ENCODE measurements at regions not wholly inside any gene's neighbourhood (a gene's known extent, or its start where the extent isn't known, plus 50 kb on each side); places are given as distances from the start of the nearest gene placed in this dataset.

DNA sequence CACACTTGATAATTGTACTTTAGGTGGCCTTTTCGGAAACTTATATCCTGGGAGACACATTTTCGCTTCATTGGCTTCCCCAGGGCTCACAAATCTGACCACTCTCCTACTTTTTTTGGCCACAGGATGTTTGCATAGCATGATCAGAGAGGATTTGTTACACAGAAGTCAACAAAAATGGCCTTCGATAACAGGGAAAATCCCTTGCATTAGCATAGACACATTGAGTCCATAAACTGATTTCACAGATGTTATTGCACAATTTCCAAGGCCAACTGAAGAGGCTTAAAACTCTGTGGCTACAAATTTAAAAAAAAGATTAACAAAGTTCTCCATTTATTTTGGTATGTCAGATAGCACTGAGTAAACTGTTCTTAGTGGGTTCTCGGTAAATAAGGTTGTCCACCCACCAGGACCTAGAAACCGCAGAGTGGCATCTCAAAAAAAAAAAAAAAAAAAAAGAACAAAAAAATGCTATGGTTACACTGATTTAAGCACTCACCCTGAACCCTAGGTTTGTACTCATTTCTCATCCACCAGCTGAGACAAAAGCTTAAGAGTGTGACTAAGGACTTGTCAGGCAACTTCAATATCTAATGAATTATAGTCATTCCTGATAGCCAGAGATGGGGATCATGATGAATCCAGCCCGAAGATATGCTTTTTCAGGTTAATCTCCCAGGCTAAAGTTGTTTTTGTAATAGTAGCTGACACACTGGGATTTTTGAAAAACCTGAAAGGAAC lies 188.9 kb upstream of the SYNPR start (continued):
- TF ChIP-seq, protein P1, sequence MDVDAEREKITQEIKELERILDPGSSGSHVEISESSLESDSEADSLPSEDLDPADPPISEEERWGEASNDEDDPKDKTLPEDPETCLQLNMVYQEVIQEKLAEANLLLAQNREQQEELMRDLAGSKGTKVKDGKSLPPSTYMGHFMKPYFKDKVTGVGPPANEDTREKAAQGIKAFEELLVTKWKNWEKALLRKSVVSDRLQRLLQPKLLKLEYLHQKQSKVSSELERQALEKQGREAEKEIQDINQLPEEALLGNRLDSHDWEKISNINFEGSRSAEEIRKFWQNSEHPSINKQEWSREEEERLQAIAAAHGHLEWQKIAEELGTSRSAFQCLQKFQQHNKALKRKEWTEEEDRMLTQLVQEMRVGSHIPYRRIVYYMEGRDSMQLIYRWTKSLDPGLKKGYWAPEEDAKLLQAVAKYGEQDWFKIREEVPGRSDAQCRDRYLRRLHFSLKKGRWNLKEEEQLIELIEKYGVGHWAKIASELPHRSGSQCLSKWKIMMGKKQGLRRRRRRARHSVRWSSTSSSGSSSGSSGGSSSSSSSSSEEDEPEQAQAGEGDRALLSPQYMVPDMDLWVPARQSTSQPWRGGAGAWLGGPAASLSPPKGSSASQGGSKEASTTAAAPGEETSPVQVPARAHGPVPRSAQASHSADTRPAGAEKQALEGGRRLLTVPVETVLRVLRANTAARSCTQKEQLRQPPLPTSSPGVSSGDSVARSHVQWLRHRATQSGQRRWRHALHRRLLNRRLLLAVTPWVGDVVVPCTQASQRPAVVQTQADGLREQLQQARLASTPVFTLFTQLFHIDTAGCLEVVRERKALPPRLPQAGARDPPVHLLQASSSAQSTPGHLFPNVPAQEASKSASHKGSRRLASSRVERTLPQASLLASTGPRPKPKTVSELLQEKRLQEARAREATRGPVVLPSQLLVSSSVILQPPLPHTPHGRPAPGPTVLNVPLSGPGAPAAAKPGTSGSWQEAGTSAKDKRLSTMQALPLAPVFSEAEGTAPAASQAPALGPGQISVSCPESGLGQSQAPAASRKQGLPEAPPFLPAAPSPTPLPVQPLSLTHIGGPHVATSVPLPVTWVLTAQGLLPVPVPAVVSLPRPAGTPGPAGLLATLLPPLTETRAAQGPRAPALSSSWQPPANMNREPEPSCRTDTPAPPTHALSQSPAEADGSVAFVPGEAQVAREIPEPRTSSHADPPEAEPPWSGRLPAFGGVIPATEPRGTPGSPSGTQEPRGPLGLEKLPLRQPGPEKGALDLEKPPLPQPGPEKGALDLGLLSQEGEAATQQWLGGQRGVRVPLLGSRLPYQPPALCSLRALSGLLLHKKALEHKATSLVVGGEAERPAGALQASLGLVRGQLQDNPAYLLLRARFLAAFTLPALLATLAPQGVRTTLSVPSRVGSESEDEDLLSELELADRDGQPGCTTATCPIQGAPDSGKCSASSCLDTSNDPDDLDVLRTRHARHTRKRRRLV (CRISPR knock-in tag; IDR thresholded peaks at IDR 0.05) = no peak
- TF ChIP-seq PREB (CRISPR knock-in tag; IDR thresholded peaks at IDR 0.05) = no peak
- TF ChIP-seq ZNF12 (CRISPR knock-in tag; IDR thresholded peaks at IDR 0.05) = no peak
- TF ChIP-seq CEBPG (CRISPR knock-in tag; IDR thresholded peaks at IDR 0.05) = peak; percentile 81
- no peak for TF ChIP-seq RBM22 (optimal IDR thresholded peaks at IDR 0.05; ENCODE audit: low read length)
- TF ChIP-seq RERE (CRISPR knock-in tag; IDR thresholded peaks at IDR 0.05; ENCODE audit: low read depth) = no peak
- TF ChIP-seq ZNF609 (CRISPR knock-in tag; IDR thresholded peaks at IDR 0.05; ENCODE audit: borderline replicate concordance) = peak; percentile 78; the same call in 1 of the 2 replicates
- no peak for TF ChIP-seq RELA (CRISPR knock-in tag; IDR thresholded peaks at IDR 0.05)
- TF ChIP-seq ZNF431 (CRISPR knock-in tag; IDR thresholded peaks at IDR 0.05; ENCODE audit: borderline replicate concordance, low read depth) = no peak
- peak; percentile 87 for TF ChIP-seq MEF2D (CRISPR knock-in tag; IDR thresholded peaks at IDR 0.05)
- TF ChIP-seq ZNF549 (CRISPR knock-in tag; IDR thresholded peaks at IDR 0.05) = no peak
- peak; percentile 21; the same call in 1 of the 2 replicates for TF ChIP-seq GABPB1 (CRISPR knock-in tag; IDR thresholded peaks at IDR 0.05)
- TF ChIP-seq SIN3B (IDR thresholded peaks at IDR 0.05; ENCODE audit: low read length) = no peak
